D721Med (cell line): ENCODE measurements at regions not wholly inside any gene's neighbourhood (a gene's known extent, or its start where the extent isn't known, plus 50 kb on each side); places are given as distances from the start of the nearest gene placed in this dataset.

Experiments used
- DNase-seq: peaks from one replicate; pipeline ENCODE4 v3.0.0; 2011; ENCODE audit warnings: low spot score; ENCODE audit not compliant: insufficient read length
- FAIRE-seq: peaks from 2 replicates; lab custom pipeline; 2011; peaks lifted over from hg19 to GRCh38; lab: Jason Lieb, UNC
- TF ChIP-seq, protein P1 (sequence below): IDR thresholded peaks from 2 replicates; pipeline ENCODE4 v1.5.1; 2012; ENCODE audit warnings: mild to moderate bottlenecking, control low read depth; ENCODE audit not compliant: insufficient read depth; ENCODE audit errors: missing control alignments

DNA sequence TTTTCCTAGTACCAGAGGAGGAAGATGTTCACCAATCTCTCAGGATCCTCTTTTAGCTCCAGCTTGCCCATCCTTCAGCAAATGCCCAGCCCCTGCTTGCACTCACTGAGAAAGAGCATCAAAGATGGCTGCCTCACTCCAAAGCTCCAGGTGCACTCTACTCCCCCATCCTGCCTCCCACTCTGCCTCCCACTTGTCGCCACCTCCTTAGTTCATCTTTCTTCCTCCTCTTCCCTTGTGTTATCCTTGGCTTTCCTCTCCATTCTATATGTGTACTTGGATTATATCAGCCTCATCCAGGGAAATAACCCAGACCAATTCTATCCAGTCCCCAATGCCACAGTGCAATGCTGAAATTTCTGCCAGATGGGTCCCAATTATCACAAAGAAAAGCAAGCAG is 87.1 kb upstream of the CPLX2 start:
- TF ChIP-seq, protein P1, sequence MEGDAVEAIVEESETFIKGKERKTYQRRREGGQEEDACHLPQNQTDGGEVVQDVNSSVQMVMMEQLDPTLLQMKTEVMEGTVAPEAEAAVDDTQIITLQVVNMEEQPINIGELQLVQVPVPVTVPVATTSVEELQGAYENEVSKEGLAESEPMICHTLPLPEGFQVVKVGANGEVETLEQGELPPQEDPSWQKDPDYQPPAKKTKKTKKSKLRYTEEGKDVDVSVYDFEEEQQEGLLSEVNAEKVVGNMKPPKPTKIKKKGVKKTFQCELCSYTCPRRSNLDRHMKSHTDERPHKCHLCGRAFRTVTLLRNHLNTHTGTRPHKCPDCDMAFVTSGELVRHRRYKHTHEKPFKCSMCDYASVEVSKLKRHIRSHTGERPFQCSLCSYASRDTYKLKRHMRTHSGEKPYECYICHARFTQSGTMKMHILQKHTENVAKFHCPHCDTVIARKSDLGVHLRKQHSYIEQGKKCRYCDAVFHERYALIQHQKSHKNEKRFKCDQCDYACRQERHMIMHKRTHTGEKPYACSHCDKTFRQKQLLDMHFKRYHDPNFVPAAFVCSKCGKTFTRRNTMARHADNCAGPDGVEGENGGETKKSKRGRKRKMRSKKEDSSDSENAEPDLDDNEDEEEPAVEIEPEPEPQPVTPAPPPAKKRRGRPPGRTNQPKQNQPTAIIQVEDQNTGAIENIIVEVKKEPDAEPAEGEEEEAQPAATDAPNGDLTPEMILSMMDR: no peak
- no peak for FAIRE-seq
- DNase-seq: no peak

DNA sequence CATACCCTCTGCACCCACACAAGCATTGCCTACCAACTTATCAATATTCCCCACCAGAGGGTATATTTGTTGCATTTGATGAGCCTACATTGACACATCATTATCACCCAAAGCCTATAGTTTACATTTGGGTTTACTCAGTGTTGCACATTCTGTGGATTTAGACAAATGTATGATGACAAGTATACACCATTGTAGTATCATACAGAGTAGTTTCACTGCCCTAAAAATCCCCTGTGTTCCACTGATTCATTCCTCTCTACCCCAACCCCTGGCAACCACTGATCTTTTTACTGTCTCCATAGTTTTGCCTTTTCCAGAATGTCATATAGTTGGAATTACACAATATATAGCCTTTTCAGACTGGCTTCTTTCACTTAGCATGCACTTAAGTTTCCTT is 85.7 kb upstream of the CPLX2 start:
- DNase-seq (no peak), FAIRE-seq (no peak)
- TF ChIP-seq, protein P1: no peak

DNA sequence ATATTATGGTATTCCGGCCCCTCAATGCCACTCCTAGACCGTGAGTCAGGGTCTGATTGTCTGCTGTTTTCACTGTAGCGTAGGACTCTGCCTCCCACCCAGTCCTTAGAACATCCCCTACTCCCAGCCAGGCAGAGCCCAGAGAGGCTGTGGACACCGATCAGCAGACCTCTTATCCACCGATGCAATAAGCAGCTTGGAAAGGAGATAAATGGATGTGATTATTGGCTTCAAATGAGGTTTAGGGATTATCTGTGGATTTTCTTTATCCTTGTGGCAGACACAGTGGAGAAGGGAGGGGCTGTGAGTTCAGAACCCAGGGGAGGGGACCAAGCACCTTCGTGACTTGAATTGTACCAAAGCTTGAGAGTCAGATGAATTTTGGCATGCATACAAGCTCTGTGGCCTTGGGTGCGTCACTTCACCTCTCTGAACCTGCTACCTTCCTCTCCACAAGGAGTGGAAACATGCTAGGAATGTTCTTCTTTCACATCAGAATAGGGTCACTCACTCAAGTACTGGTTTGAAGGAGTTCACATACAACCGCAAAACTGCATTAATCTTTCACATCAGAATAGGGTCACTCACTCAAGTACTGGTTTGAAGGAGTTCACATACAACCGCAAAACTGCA is 83.1 kb upstream of the CPLX2 start:
- TF ChIP-seq, protein P1: no peak

DNA sequence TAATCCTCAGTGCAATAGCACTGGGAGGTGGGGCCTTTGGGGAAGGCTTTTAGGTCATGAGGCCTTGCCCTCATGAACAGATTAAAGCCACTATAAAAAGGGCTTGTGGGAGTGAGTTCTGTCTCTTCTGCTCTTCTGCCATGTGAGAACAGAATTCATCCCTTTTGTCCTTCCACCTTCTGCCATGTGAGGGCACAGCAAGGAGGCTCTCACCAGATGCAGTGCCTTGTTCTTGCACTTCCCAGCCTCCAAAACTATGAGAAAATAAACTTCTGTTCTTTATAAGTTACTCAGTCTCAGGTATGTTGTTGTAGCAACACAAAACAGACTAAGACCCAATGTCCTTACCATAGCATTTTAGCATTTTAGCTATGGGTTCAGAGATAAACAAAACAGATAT is 81.7 kb upstream of the CPLX2 start:
- TF ChIP-seq, protein P1: no peak
- FAIRE-seq (no peak), DNase-seq (no peak)

More for the DNA sequence above, 83.1 kb upstream of the CPLX2 start:
- FAIRE-seq (peak; percentile 96), DNase-seq (peak; percentile 42)

DNA sequence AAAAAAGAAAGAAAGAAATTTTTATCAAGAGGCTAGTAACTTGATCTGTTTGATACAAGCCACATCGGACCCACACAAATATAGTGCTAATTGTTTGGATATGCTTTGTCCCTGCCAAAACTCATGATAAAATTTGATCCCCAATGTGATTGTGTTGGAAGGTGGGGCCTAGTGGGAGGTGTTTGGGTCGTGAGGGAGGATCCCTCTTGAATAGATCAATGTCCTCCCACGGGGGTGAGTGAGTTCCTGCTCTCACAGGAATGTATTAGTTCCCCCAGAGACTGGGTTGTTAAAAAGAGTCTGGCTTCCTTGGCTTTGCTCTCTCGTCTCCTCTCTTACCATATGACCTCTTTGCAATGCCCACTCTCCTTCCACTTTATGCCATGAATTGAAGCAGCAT is 80.6 kb upstream of the CPLX2 start:
- DNase-seq (no peak), FAIRE-seq (no peak)
- TF ChIP-seq, protein P1: no peak

DNA sequence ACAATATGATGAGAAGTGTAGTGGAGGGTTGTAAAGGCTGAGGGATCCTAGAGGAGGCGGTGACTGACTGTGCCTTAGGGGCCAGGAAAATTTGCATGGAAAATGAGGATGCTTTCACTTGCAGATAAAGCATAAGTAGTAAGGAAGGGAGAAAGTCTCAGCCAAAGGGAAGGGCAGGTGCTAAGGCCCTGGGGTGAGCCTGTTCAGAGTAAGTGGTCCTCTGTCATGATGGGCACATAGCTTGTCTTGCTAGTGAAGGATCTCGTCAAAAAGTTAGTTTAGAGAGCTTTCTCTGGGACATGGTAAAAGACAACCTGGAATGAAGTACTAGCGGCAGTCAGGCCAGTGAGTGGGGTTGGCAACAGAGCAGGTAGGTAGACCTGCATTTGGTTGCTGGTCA is 75.4 kb upstream of the CPLX2 start:
- DNase-seq (no peak), FAIRE-seq (no peak)
- TF ChIP-seq, protein P1: no peak
